SW 1271 (cell line): ENCODE measurements at regions not wholly inside any gene's neighbourhood (a gene's known extent, or its start where the extent isn't known, plus 50 kb on each side); places are given as distances from the start of the nearest gene placed in this dataset.

ENCODE experiments used
- DNase-seq, 2 experiments: peaks; one replicate each; lab custom pipeline; 2025; lab: John Stamatoyannopoulos, UW

- DNase-seq = no peak
Observed at GRCh38 chr3:94990952-94991705, 928.3 kb downstream of the NSUN3 start.

DNA sequence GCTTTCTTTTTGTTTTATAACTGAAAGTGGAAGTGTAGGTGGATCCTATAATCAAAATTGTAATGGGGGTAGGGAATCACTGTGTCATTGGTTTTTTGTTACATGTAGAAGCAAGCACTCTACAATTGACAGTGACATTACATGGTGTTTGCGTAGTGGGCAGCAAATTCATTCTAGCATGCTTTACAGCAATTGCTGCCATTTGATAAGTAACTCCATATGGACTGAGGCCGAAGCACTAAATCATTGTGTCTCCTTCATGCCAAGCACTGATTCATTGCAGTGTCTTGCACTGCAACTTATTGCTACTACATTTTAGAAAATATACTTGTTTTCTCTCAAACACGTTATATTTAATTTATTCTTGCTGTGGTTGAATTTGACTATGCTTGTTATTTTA, 933.9 kb downstream of the NSUN3 start:
- DNase-seq = no peak

DNA sequence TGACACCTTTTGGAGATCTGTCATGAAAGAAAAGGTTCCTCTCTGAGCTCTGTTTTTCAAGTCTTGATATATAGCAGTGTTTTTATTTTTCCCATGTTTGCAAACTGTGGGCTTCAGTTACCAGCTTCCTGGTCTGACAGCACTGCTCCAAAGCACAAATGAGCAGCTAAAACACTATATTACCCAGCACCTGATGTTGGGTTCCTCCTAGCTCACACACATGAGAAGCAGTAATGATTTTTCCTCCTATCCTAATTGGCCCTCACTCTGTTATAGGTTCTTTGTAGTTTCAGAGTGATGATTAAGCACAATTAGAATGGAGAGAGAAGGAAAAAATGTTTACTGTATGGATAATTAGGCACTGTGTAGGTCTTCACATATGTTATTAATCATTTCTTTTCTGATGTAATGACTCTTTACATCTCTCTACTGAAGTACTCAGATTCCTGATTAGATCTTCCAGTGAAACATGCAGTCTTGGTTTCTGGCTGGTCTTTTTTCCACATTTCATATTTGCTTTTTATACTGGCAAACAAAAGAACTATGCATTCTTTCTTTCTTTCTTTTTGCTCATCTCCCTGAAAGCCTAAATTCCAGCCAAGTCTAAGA, 939.7 kb downstream of the NSUN3 start:
- no peak for DNase-seq

GRCh38 chr3:95028688-95029087, 965.8 kb downstream of the NSUN3 start:
- no peak for DNase-seq

DNA sequence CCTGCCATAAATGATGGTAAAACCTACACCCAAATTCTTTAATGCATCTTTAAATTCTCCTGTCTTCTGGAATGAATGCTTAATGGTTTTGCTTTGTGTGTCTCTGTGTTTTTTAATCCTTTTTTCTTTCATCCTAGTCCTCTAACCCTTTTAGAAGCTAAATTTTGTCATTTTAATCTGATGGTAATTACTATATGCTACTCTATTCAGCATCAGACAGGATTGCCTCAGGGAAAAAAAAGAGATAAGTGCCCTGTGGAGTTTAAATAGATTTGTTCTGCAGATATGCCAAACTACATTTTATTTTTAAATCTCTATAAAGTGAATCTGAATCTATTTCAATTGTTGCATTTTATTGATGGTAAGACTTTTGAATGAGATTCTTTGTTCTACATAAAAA, 966.8 kb downstream of the NSUN3 start:
- DNase-seq = no peak

GRCh38 chr3:95036526-95037021, 973.7 kb downstream of the NSUN3 start:
- no peak for DNase-seq

GRCh38 chr3:95037097-95037496, 974.2 kb downstream of the NSUN3 start:
- no peak for DNase-seq

DNA sequence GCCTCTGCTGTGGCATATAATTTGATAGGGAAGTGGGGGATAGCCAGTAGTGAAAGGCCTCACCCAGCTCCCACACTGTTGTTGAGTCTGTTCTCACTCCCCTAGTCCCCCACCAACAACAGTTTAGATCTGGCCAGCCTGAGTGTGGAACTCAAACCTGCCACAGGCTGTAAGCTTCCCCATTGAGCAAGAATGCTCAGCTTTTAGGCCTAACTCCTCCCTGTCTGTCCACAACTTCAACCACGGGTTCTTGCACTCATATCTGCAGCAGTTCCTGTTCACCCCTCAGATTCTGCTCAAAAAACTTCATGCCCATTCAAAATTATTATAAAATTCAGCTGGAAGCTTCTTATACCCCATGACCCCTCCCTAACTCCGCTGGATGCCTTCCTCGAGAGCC, 975.1 kb downstream of the NSUN3 start:
- DNase-seq = no peak

DNA sequence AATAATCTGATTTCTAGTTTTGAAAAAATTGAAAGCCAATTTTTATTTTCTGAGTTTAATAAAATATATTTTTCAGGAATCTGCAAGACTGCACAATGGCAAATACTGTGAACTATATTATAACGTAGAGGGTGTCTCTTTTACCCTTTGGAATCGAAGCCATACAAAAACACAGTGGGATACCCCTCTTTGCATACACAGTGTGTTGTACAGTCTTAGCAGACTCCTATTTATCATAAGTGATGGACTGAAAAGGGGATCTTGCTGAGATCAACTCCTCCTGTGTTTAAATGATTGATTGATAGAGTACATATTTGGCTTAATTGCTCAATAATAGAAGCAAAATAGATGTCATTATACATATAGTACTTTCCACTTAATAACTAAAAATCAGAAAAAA, 981.2 kb downstream of the NSUN3 start:
- no peak for DNase-seq

GRCh38 chr3:95048564-95048963, 985.7 kb downstream of the NSUN3 start:
- DNase-seq = no peak

DNA sequence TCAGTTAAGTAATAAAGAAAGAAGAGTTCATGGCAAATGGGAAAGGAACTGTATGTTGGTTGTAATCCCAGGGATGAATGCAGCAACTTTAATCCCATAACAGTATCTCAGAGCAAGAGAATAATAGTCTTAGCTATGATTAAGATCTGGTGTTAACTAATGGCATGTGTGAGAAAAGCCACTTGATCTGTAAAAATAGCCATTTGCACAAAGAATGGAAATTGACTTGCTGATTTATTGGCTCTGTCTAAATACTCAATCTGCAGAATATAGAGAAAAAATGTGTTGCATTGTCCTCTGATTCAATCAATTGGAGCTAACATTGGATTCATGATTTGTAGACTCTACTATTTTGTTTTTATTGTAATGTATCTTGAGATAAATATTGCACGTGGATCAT, 987.0 kb downstream of the NSUN3 start:
- no peak for DNase-seq

DNA sequence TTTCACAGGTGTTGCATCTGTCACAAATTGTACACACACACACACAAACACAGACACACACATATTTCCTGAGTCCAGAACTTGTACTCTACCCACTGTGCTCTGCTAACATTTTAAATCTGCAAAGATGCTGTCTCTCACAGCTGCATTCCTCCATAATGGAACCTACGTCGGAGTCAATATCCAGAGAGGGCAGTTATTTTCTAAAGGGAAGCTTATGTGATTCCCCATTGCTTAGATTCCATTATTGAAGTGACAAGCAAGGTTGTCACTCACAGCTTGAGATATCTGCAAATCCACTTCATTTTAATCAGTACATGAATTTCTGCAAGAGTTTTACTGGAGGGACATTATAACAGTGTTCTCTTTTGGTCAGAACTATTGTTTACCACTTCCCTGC, 992.4 kb downstream of the NSUN3 start:
- no peak for DNase-seq

DNA sequence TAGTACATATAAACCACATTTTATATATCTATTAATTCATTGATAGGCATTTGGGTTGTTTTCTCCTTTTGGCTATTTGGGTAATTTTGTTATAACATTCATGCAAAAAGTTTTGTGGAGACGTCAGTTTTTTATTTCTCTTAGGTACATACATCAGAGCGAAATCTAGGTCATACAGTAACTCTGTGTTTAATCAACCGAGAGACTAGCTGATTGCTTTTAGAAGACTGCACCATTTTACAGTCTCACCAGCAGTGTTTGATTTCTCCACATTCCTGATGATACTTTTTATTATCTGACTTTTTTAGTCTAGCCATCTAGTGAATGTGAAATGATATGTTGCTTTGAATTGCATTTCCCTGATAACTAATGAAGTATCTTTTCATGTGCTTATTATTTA, 1019.3 kb downstream of the NSUN3 start:
- no peak for DNase-seq

GRCh38 chr3:95084738-95085137, 1021.9 kb downstream of the NSUN3 start:
- DNase-seq = no peak

GRCh38 chr3:95088464-95088863, 1025.6 kb downstream of the NSUN3 start:
- DNase-seq = no peak

DNA sequence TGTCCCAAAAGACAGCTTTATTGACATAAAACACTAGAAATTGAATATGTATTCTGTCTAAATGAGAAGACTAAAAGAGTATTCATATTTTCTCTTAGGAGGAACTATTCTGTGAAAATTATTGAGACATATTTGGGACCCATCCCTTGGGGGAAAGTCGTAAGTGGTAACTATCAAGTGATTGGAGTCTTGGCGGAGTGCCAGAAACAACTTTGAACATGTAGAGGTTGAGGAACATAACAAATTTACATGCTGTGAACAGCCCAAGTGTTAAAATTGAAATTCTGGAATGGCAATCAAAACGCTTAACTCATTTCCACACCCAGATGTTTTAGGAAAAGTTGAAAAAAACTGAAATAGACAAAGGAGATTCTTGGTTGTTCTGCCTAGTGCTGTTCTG, 1034.6 kb downstream of the NSUN3 start:
- no peak for DNase-seq

DNA sequence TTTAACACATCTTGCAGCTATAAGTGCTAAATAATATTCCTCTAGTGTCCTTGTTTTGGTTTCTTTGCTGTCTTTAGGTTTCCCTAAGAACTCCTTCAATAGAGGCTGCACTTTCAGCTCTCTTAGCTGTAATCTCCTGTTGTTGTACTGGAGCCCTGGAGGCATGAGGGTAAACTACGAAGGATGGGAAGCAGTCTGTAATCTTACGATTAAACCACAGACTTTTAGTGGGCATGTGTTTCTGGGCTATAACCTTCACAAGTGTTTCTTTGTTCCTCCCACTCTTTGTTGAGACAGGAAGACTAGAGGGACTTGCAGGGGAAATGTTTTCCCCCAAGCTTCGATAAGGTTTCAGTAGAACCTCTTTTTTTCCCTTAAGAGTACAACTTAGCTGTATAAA, 1058.1 kb downstream of the NSUN3 start:
- no peak for DNase-seq

GRCh38 chr3:95123104-95123503, 1060.2 kb downstream of the NSUN3 start:
- no peak for DNase-seq

DNA sequence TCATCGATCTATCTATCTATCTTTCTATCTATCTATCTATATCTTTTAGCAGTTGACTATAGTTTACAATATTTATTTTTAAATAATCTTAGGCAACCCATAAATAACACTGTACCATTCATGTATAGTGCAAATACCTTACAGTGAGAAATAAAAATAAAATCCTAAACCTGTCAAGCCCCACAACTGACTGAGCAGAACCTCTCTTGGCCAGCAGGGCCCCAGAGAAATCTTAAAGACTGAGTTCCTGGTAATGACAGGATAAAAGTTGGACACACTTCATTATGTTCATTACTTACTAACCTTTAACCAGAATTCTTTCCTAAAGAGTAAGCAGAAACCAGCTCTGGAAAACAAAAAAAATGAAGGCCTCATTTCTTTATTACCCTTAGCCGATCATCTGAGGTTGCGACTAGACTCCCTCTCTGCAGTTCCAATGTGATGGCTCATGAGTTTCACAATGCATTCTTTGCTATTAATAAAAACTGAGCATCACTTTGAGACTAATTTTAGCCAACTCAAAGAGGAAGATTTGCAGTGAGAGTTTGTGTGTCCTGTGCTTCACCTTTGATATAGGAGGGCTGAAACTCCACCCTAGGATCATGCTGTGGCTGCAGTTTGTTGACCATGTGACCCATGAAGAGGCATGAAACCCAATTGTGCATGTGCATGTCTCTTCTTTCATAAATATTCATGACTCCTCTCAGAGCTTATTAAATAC, 1072.0 kb downstream of the NSUN3 start:
- DNase-seq = no peak

GRCh38 chr3:95148107-95148506, 1085.2 kb downstream of the NSUN3 start:
- no peak for DNase-seq

DNA sequence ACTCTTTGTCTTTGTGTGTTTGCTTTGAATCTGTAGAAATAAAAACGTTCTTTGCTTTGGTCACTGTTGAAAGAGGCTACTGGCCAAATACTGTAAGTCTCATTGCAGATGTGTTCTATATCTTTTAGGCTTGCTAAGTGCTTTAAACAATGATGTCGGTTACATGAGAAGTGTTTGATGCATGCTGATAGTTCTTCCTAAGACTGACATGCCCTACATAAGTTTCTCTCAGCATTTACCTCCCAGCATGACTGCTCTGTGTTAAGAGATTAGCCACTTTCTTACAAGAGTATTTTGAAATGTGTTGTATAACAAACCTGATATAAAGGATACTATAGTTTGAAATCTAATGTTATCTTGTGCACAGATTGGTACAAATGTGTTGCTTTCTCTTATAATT, 1088.7 kb downstream of the NSUN3 start:
- DNase-seq = no peak

- DNase-seq = no peak
Observed at GRCh38 chr3:95154766-95155165, 1091.9 kb downstream of the NSUN3 start.

- no peak for DNase-seq
Observed at GRCh38 chr3:95162794-95163193, 1099.9 kb downstream of the NSUN3 start.
